Endothelial cell of umbilical vein (primary cell): ENCODE measurements at regions not wholly inside any gene's neighbourhood (a gene's known extent, or its start where the extent isn't known, plus 50 kb on each side); places are given as distances from the start of the nearest gene placed in this dataset.

Experiments
- BruUV-seq: library from RNA; stranded (reverse); fragments of 400-500 nt; replicated peaks from 2 replicates; lab custom pipeline; 2021; lab: Mats Ljungman, UMichigan
- CTCF ChIA-PET: fragments of 300-600, 350-600 bp; sonication (Branson Sonifier 250); formaldehyde crosslinking; loops from one replicate; lab custom pipeline; 2021; ENCODE audit warnings: antibody characterized with exemption, inconsistent platforms; lab: Charles Lee
- POLR2A ChIA-PET: fragments of 300-600, 350-600 bp; sonication (Branson Sonifier 250); formaldehyde crosslinking; loops from one replicate; lab custom pipeline; 2021; ENCODE audit warnings: antibody characterized with exemption, inconsistent platforms; lab: Charles Lee
- DNase-seq: peaks from one replicate; pipeline ENCODE4 v3.0.0-alpha.2; 2011; ENCODE audit warnings: low read depth, low spot score
- FAIRE-seq: peaks from 2 replicates; lab custom pipeline; 2011; peaks lifted over from hg19 to GRCh38; lab: Jason Lieb, UNC
- H2AFZ ChIP-seq: 2 replicates; pipeline ENCODE4 v1.6.0; 2012; ENCODE audit warnings: low read depth, low read length, control low read depth, inconsistent platforms
- H3K27ac ChIP-seq: 2 replicates; pipeline ENCODE4 v1.5.1; 2011; ENCODE audit warnings: low read depth, mild to moderate bottlenecking, control low read depth, low read length, moderate library complexity; ENCODE audit not compliant: insufficient read depth
- H3K27me3 ChIP-seq, 2 experiments: 2 replicates each; pipeline versions ENCODE4 v1.6.0 to v1.6.1; 2011; ENCODE audit warnings: low read length in 2 of 2, mixed read lengths in 1 of 2; ENCODE audit not compliant: control insufficient read depth in 2 of 2, insufficient read depth in 2 of 2
- H3K36me3 ChIP-seq, 2 experiments: 2 replicates in 1 of 2; 3 replicates in 1 of 2; pipeline ENCODE4 v1.5.1; 2011; ENCODE audit warnings: low read length in 2 of 2, mild to moderate bottlenecking in 1 of 2, moderate library complexity in 1 of 2; ENCODE audit not compliant: control insufficient read depth in 2 of 2, insufficient read depth in 2 of 2; ENCODE audit errors: extremely low read depth in 1 of 2
- H3K4me1 ChIP-seq: 3 replicates; pipeline ENCODE4 v1.5.1; 2011; ENCODE audit warnings: mild to moderate bottlenecking, low read length; ENCODE audit not compliant: control insufficient read depth, insufficient read depth; ENCODE audit errors: extremely low read depth
- H3K4me2 ChIP-seq: 2 replicates; pipeline ENCODE4 v1.6.1; 2011; ENCODE audit warnings: low read length, control low read depth, mixed read lengths; ENCODE audit not compliant: insufficient read depth
- H3K4me3 ChIP-seq, 3 experiments: fragments of 200-600 bp in 1 of 3; sonication (generic), shearing (Covaris generic) in 1 of 3; replicated peaks in 1 of 3; 2 replicates each; pipeline ENCODE4 v1.5.1; 2011 to 2016; ENCODE audit warnings: control low read depth in 3 of 3, low read length in 3 of 3, mild to moderate bottlenecking in 2 of 3, inconsistent platforms in 1 of 3, low read depth in 1 of 3, moderate library complexity in 1 of 3; ENCODE audit not compliant: insufficient read depth in 1 of 3
- H3K79me2 ChIP-seq: 2 replicates; pipeline ENCODE4 v1.6.0; 2012; ENCODE audit warnings: low read length, inconsistent platforms; ENCODE audit not compliant: control insufficient read depth, insufficient read depth
- H3K9ac ChIP-seq: replicated peaks from 2 replicates; pipeline ENCODE3; 2011; ENCODE audit warnings: low read length, control low read depth; ENCODE audit not compliant: insufficient read depth; ENCODE audit errors: extremely low read depth
- H3K9me1 ChIP-seq: replicated peaks from 3 replicates; pipeline ENCODE4 v1.6.0; 2011; ENCODE audit warnings: mild to moderate bottlenecking, low read length; ENCODE audit not compliant: control insufficient read depth, insufficient read depth; ENCODE audit errors: extremely low read depth
- H3K9me3 ChIP-seq: replicated peaks from 2 replicates; pipeline ENCODE4 v1.5.1; 2012; ENCODE audit warnings: low read length, inconsistent platforms; ENCODE audit not compliant: control insufficient read depth, insufficient read depth
- H4K20me1 ChIP-seq: replicated peaks from 2 replicates; pipeline ENCODE3; 2011; ENCODE audit warnings: mild to moderate bottlenecking, low read length; ENCODE audit not compliant: control insufficient read depth, insufficient read depth; ENCODE audit errors: extremely low read depth
- CTCF ChIP-seq, 2 donors: IDR thresholded peaks; 1 replicate in 1 of 2; 2 replicates in 1 of 2; pipeline ENCODE4 v1.5.1; 2011; ENCODE audit warnings: low read length in 2 of 2, mild to moderate bottlenecking in 2 of 2, moderate library complexity in 2 of 2, control low read depth in 1 of 2, inconsistent platforms in 1 of 2, low read depth in 1 of 2; ENCODE audit not compliant: insufficient read depth in 1 of 2; ENCODE audit errors: extremely low read depth in 1 of 2
- FOS ChIP-seq: IDR thresholded peaks from 2 replicates; pipeline ENCODE4 v1.6.1; 2011; ENCODE audit warnings: mild to moderate bottlenecking, low read length, moderate library complexity, borderline replicate concordance; ENCODE audit not compliant: insufficient read depth
- GATA2 ChIP-seq: IDR thresholded peaks from 2 replicates; pipeline ENCODE4 v1.7.0; 2011; ENCODE audit warnings: low read depth, mild to moderate bottlenecking, moderate library complexity, mixed read lengths, low read length; ENCODE audit not compliant: insufficient read length, insufficient read depth
- MAX ChIP-seq: IDR thresholded peaks from 2 replicates; pipeline ENCODE4 v1.6.1; 2011; ENCODE audit not compliant: insufficient read depth, insufficient read length
- MYC ChIP-seq: IDR thresholded peaks from one replicate; pipeline ENCODE4 v1.6.1; 2011; ENCODE audit warnings: mild to moderate bottlenecking, low read depth, low read length
- POLR2A ChIP-seq: IDR thresholded peaks from 2 replicates; pipeline ENCODE4 v1.6.1; 2012; ENCODE audit warnings: low read depth, mild to moderate bottlenecking, control low read depth, low read length
- dilution Hi-C: fragments of 300-500 bp; cut with MboI; formaldehyde crosslinking; loops from one replicate; pipeline ENCODE4 v1.15.0; 2019; ENCODE audit warnings: low sequenced_read_pairs; ENCODE audit not compliant: extremely low pct_ligation_motif_present
- intact Hi-C: fragments of 100-400 bp; cut with micrococcal nuclease; formaldehyde crosslinking; loops from one replicate; pipeline ENCODE4 v1.10.0; 2022

- Histone ChIP-seq H2AFZ (no peak overlapping the region), H3K4me2 (no peak overlapping the region), H3K4me3 (no peak overlapping the region), H3K27me3 (no peaks in the 10 kb centered on the region), H3K27ac (no peak overlapping the region), H4K20me1 (no peaks in the 10 kb centered on the region), H3K4me1 (no peaks in the 10 kb centered on the region), H3K9me3 (no peaks in the 10 kb centered on the region), H3K36me3 (no peaks in the 10 kb centered on the region), H3K9ac (no peak overlapping the region), H3K79me2 (no peaks in the 10 kb centered on the region), H3K9me1 (no peaks in the 10 kb centered on the region)
- no peak for DNase-seq
- no TSS peak for BruUV-seq
- dilution Hi-C loops = no loop called here
- CTCF ChIA-PET = interaction anchor here (1.0 kb wide), 1 partner anchor 10 kb away, joined by 3 read pairs; no protein-coding TSS in a partner anchor
- intact Hi-C loops = no loop called here
- FAIRE-seq = no peak
- TF ChIP-seq FOS = no peak
- POLR2A ChIA-PET = no interaction called here
Measured at GRCh38 chr6:140548366-140548765, 1173.9 kb upstream of the CITED2 start.

GRCh38 chr6:140546640-140547039 is 1172.2 kb upstream of the CITED2 start:
- no TSS peak for BruUV-seq
- H3K9me3 ChIP-seq = no peaks in the 10 kb centered on the region

More at GRCh38 chr6:140546640-140547039, 1172.2 kb upstream of the CITED2 start:
- ChIA-PET CTCF (no interaction called here), POLR2A (no interaction called here)
- dilution Hi-C loops = no loop called here
- DNase-seq = no peak
- no peak for FAIRE-seq
- Histone ChIP-seq H3K27me3 (no peaks in the 10 kb centered on the region), H2AFZ (no peak overlapping the region), H3K27ac (no peak overlapping the region), H3K36me3 (no peaks in the 10 kb centered on the region), H3K4me1 (no peaks in the 10 kb centered on the region), H3K9ac (no peak overlapping the region), H3K4me2 (no peak overlapping the region), H3K79me2 (no peaks in the 10 kb centered on the region), H3K9me1 (no peaks in the 10 kb centered on the region), H3K4me3 (no peak overlapping the region), H4K20me1 (no peaks in the 10 kb centered on the region)
- intact Hi-C loops = no loop called here
- TF ChIP-seq MYC = no peak
- TF ChIP-seq GATA2 = no peak
- TF ChIP-seq POLR2A = no peak
- no peak for TF ChIP-seq MAX
- TF ChIP-seq CTCF (IDR thresholded peaks at IDR 0.05; ENCODE audit: extremely low read depth in 1 of 2, insufficient read depth in 1 of 2, low read depth in 1 of 2, low read length in 2 of 2) = no peak
